HUDEP-2 (cell line): ENCODE measurements at regions not wholly inside any gene's neighbourhood (a gene's known extent, or its start where the extent isn't known, plus 50 kb on each side); places are given as distances from the start of the nearest gene placed in this dataset.

Source experiments
- DNase-seq, 76 experiments: peaks; one replicate each; lab custom pipeline; 2025; ENCODE audit not compliant: unreplicated experiment in 76 of 76; lab: John Stamatoyannopoulos, UW

- no peak for DNase-seq
Measured at GRCh38 chr15:35168464-35168863, 83.4 kb upstream of the NANOGP8 start.

DNA sequence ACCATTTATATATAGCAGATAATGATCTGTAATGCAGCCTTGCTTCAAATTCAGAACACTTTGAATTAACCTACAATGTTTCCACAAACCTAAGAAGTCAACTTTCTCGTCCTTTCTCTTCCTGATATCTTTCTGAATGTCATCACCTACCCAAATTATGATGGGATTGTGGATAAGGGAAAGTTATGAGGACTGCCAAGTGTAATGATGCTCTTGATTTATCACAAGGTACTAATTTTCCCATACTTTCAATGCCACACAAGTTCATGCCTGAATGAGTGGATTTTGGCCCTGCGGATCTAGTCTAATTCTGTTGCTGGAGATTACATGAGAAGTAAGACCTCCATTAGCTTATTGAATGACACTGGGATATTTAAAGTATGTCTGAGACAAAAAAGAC is 82.6 kb upstream of the NANOGP8 start:
- DNase-seq, result no peak

DNA sequence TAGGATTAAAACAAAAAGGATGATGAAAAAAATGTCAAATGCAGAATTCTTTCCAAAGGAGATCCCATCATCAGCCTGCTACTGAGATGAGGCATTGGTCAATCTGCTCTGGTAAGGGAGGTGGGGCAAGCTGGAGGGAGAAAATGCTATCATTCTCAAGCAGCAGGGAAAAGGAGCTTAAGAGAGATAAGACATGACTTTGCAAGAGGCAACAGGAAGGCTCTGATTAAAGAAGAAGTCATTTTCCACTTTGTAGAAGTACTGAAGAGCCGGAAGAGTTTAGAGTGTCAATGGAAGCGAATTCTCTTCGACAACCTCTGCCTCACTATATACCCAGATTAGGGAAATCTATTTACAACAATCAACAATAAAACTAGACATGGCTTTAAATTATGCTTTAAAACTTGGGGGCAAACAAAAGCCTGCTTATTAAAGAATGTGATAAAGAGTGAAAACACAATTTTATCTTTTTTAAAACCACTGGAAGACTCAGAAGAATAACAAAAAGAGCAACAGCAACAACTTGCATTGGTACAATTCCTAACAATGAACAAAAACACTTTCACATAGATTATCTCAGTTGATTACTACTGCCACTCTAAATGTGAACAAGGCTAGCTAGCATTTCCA is 81.8 kb upstream of the NANOGP8 start:
- peak in 72 of 76 experiments; percentile 11 to 89 (median 59) for DNase-seq

DNA sequence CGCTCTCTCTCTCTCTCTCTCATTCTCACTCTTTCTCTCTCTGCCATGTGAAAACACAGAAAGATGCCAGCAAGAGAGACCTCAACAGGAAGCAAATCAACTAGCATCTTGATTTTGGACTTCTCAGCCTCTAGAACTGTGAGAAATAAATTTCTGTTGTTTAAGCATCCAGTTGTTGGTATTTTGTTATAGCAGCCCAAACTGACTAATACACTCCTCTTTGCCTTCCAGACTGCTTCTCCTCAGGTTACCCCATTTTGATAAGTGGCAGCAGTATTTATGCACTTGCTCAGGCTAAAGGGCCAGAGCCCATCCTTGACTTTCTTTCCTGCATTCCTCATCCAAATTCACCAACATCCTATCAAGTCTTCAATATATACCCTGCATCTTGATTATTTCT is 76.6 kb upstream of the NANOGP8 start:
- DNase-seq, result no peak

DNA sequence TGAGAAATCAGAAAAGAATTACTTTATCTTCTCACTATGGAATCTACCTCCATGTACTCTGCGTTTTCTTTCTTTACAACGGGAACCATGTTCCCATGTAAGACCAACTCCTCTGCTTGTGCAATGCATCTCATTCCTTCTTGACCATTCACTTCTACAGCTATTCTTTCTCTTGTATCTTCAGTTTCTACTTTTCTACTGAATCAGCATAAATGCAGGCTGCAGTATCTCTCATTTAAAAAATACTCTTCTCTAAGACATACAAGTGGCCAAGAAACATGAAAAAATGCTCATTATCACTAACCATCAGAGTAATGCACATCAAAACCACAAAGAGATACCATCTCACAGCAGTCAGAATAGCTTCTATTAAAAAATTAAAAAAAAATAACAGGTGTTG is 74.1 kb upstream of the NANOGP8 start:
- no peak for DNase-seq

GRCh38 chr15:35151782-35152181 is 66.7 kb upstream of the NANOGP8 start:
- no peak for DNase-seq

- DNase-seq, result no peak
Measured at GRCh38 chr15:35151381-35151780, 66.3 kb upstream of the NANOGP8 start.

DNA sequence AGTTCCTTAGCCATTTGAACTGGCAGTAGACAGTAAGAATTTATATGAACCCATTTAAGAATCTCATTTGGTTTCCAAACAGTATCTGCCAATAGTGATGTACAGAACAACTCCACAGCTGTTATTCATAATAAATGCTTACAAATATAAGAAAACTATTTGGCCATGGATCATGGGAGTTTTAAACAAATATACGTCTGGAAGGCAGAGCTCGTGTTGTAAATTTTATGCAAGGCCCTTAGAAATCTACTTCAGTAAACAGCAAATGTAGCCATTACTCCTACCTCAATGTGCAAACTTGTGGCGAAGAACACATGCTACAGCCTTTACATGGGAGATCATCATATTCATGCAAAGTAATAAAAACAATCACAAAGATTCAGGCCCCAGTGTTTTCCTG is 65.3 kb upstream of the NANOGP8 start:
- no peak for DNase-seq

- DNase-seq, result no peak
Measured at GRCh38 chr15:35145336-35145735, 60.2 kb upstream of the NANOGP8 start.

DNA sequence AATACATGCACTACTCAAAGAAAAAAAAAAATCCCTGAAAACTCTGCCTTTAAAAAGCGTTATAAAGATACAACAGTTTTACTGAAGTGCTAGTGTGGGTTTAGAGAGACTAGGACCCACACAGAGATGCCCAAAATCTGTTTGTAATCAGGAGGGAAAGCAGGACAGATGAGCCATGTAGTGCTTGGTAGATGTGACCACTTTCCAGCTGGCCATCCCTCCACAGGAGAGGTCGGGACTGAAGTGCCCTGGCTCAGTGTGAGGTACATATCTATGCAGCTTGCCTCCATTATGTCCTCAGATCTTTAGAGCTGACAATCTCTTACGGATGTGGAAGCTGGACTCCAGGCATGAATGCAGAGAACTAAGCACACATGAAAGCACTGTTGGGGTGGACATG is 57.5 kb upstream of the NANOGP8 start:
- no peak for DNase-seq

DNA sequence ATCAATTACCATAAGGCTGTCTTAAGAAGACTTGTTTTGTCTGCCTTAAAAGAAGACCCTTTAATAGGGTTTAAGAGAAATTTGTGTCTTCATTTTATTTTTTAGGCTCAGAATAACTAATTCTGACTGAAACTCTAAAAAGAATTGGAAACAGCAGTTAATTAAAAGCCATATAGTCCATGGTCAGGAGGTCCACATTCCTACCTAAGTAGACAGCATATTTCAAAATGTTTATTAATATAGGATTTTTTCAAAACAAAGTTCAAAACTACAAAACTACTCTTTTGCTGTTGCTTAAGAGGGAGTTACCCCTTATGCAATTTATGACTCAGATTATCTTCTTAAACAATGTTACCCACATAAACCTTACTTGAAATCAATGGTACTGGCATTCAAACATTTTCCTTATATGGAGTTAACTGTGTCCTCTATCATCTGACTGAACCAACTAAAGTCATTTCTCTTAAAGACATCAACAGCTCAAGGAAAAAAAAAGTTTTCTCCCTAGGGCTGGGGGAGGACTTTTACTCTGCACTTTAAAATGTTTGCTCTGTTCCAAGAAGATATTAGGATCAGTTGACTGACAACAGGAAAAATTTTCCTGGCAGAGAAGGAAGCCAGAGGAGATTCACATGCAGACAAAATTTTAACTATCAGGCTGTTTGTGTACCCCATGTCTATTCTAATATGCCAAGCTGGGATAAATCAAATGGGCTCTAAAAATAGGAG is 56.8 kb upstream of the NANOGP8 start:
- peak in 1 of 76 experiments; percentile 10 for DNase-seq

DNA sequence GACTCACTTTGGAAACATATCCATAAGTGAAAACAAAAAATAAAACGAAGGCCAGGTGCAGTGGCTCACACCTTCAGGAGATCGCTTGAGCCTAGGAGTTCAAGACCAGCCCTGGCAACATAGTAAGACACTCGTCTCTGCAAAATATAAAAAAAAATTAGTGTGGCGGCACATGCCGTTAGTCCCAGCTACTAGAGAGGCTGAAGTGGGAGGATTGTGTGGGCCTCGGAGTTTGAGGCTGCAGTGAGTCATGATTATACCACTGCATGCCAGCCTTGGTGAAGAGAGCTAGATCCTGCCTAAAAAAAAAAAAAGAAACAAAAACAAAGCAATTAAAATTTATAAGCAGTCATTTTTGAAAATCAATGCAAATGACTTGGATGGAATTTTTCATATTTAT is 54.7 kb upstream of the NANOGP8 start:
- DNase-seq, result no peak

DNA sequence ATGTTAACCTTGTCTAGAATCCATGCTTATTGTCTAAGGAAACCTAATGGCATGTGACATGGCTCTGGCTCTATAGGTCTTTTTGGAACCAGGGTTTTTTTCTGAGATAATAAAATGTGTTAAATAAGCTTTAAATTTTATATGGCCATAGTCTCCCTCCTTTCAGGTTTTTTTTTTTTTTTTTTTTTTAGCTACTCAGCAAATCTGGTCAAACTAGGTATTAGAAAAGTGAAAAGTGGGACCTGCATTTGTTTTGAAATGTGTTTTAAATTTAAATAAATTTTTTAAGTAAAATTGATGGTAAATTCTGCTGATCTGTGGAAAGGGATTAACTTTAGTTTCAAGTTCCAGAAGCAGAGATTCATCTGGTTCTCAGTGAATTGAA is 52.1 kb upstream of the NANOGP8 start:
- no peak for DNase-seq

GRCh38 chr15:35136321-35137189 is 51.5 kb upstream of the NANOGP8 start:
- no peak for DNase-seq
